Fibroblast of skin of back (primary cell): ENCODE measurements at regions not wholly inside any gene's neighbourhood (a gene's known extent, or its start where the extent isn't known, plus 50 kb on each side); places are given as distances from the start of the nearest gene placed in this dataset.
"Not testable (repeated sequence)": the region's sequence is repeated elsewhere in the genome, so short reads cannot be mapped to it uniquely, and the experiment has no call there.

Source experiments
- DNase-seq: peaks from one replicate; pipeline ENCODE4 v3.0.0-alpha.2; 2013

DNA sequence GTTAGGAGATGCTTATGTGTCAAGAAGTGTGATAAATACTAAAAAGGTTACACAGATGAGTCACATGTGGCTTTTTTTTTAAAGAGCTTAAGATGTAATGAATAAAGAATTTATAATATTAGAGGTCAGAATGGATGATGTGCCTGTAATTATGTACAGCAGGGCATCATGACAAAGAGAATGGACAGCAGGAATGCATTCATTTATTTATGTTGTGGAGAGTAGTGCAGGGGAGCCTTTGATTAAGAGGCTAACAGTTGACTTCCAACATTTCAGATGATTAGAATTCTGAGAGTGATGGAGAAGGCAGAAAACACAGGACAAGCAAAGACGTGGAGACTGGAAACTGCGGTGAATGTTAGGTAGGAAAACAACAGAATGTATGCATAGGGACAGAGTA is 691.4 kb upstream of the POM121L12 start:
- DNase-seq: no peak

DNA sequence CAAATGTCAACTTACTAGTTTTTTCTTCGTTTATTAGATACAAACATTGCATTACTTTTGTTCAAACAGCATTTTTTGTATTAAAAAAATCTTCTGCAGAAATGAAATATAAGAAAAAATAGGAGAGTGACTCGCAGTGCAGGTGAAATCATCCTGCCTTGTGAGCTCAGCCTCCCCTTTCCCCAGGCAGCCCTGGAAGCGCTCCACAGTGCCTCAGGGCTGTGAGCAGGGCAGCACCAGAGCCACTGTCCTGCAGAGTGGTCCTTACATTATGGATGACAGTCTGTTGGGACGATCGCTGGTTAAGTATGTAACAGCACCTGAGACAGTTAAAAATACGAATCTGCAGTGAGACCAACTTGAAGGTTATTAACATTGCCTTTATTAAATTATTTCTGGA is 695.4 kb upstream of the POM121L12 start:
- no peak for DNase-seq

DNA sequence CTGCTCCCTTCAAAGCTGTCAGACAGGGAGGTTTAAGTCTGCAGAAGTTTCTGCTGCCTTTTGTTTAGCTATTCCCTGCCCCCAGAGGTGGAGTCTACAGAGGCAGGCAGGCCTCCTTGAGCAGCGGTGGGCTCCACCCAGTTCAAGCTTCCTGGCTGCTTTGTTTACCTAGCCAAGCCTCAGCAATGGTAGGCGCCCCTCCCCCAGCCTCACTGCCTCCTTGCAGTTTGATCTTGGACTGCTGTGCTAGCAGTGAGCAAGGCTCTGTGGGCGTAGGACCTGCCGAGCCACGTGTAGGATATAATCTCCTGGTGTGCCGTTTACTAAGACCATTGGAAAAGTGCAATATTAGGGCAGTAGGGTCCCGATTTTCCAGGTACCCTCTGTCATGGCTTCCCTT is 707.1 kb upstream of the POM121L12 start:
- not testable (repeated sequence) for DNase-seq

DNA sequence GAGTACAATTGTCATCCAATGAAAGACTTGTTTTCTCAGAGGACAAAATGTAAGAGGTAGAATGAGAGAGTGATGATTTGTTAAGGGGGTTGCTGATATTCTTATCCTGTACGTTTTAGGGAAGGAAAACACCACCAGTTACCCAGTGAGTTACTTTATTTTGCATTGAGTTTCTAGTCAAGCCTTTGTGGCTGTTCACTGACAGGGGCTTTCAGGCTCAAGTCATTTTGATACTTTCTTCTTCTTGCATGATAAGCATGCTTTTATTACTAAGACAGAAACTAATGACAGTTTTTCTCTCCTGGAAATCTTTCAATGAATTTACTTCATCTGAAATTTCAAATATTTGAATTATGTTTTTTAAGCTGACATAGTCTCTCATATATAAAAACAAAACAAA is 710.2 kb upstream of the POM121L12 start:
- no peak for DNase-seq

DNA sequence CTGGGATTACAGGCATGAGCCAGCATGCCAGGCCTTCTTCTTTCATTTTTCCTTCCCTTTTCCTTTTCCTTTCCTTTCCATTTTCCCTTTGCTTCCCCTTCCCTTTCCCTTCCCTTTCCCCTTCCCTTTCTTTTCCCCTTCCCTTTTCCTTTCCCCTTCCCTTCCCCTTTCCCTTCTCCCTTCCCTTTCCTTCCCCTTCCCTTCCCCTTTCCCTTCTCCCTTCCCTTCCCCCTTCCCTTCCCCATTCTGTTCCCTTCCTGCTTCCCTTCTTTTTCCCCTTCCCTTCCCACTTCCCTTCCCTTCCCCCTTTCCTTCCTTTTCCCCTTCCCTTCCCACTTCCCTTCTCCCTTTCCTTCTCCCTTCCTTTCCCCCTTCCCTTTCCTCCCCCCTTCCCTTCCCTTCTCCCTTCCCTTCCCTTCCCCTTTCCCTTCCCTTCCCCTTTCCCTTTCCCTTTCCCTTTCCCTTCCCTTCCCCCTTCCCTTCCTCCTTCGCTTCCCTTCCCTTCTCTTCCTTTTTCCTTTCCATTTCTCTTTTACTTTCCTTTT is 712.2 kb upstream of the POM121L12 start:
- DNase-seq: no peak

DNA sequence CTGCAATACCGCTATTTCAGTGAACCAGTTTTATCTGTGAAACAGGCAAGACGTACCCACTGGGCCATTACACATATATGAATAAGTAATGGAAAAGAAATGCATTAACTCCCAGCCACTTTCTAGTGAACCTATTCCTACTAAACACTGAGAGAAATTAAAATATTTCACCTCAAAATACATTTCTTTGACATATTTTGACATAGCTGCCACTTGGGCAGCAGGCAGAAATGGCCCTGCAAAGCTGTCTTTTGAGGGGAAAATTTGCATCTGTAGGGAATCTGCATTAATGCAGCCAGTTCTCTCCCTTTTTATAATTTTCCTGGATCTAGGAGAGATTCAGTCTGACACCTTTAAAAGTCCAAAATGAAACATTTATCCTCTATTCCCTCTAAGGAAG is 714.8 kb upstream of the POM121L12 start:
- DNase-seq: no peak

DNA sequence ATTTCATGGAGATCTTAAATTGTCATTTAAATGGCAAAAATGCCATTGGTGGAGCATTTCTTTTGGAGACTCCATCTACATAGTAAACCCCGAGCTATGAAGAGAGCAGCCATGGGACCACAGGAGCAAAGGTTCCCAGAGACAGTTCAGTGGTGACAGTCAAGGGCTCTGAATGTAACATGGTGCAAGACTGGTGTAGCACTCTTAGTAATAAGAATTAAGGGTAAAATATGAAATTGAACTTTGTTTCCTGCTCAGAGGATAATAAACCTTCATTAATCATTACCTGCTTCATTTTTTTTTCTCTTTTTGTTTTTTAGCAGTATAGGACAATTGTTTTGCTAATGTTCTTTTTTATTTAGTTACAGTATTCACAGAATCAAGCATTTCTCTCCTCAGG is 717.5 kb upstream of the POM121L12 start:
- no peak for DNase-seq

DNA sequence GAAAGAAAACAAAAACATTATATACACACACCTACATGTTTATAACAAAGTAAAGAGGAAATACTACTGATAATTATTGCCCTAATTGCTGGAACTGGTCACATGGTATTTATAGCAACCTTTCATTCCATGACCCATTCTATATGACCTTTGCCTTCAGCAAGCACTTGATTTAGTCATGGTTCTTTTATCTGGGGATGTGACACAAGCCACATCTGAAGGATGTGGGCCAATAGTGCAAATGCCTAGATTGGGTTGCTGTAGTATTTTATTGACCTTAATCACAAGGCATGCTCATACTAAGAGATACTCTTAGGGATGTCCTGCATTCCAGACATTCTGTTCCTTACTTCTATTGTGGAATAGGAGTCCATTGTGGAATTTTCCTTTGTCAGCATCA is 723.5 kb upstream of the POM121L12 start:
- DNase-seq: no peak

DNA sequence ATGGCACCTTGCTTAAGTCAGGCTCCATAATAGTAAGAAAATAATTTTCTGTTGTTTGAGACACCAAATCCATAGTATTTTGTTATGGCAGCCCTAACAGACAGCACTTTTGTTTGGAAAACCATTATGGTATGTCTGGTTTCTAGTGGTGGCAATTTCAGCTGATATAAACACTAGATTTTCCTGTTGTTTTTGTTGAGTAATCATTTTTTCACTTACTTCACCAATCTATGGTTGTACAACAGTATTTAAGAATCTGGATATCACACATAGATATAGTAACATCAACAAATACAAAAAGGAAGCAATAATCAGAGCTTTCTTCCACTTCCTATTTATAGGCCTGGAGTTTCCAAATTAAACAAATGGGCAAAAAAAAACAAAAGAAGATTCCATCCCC is 725.8 kb upstream of the POM121L12 start:
- DNase-seq: no peak

DNA sequence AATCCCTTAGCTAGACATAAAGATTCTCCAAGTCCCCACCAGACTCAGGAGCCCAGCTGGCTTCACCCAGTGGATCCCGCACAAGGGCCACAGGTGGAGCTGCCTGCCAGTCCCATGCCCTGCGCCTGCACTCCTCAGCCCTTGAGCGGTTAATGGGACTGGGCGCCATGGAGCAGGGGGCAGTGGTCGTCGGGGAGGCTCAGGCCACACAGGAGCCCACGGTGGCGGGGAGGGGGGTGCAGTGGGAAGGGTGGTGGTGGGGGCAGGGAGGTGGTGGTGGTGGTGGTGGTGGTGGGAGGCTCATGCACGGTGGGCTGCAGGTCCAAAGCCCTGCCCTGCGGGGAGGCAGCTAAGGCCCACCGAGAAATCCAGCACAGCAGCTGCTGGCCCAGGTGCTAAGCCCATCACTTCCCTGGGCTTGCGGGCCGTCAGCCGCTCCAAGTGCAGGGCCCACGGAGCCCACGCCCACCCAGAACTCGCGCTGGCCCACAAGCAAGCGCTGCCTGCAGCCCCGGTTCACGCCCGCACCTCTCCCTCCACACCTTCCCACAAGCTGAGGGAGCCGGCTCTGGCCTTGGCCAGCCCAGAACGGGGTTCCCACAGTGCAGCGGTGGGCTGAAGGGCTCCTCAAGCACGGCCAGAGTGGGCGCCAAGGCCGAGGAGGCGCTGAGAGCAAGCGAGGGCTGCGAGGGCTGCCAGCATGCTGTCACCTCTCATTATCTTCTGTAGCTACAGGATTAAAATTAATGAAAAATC is 732.5 kb upstream of the POM121L12 start:
- no peak for DNase-seq

DNA sequence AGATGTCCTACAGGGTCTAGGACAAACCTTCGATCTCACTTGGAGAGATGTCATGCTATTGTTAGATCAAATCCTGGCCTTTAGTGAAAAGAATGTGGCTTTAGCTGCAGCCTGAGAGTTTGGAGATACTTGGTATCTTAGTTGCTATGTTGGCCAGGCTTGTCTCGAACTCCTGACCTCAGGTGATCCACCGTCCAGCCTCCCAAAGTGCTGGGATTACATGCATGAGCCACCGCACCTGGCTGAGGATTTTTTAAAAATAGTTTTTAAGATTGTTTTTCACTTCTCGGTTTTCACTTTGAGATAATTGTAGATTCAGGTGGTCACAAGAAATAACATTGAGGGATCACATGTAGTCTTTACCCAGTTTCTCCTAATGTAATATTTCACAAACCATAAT is 738.3 kb upstream of the POM121L12 start:
- no peak for DNase-seq

DNA sequence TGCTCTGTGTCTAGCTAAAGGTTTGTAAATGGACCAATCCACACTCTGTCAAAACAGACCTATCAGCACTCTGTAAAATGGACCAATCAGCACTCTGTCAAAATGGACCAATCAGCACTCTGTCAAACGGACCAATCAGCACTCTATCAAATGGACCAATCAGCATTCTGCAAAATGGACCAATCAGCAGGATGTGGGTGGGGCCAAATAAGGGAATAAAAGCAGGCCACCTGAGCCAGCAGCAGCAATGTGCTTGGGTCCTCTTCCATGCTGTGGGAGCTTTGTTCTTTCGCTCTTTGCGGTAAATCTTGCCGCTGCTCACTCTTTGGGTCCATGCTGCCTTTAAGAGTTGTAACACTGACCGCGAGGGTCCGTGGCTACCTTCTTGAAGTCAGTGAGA is 740.5 kb upstream of the POM121L12 start:
- no peak for DNase-seq

DNA sequence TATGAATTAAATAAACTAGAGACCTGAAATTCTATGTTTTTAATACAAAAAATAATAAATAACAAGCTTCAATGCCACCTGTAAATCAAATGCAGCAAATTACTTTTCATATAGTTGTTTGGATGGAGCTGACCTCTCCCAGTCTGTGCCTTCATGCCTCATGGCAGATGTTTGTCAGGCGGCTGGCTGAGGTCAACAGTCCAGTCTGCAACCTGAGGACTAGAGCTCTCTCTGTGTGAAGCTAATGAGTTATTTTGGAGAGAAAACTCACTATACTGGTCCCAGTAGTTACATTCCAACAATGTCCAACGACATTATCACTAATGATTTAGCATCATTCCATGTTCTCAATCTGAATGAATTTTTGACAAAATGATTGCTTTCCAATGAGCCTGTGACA is 746.2 kb upstream of the POM121L12 start:
- no peak for DNase-seq

DNA sequence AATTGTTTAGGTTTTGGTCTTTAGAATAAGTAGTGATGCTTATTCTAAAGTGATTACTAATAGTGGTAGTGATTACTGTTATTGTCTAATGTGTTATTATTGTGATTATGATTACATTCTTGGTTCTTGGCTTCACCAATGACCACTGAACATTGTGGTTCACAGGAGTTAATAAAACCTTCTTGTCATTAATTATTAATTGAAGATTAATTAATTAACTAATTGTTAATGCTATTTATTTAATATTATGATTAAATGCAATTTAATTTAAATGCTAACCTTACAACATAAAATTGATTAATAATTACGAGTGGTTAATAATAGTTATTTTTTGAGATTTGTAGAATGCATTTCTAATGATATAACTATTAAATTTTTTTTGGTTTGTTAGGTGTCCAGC is 747.7 kb upstream of the POM121L12 start:
- no peak for DNase-seq

DNA sequence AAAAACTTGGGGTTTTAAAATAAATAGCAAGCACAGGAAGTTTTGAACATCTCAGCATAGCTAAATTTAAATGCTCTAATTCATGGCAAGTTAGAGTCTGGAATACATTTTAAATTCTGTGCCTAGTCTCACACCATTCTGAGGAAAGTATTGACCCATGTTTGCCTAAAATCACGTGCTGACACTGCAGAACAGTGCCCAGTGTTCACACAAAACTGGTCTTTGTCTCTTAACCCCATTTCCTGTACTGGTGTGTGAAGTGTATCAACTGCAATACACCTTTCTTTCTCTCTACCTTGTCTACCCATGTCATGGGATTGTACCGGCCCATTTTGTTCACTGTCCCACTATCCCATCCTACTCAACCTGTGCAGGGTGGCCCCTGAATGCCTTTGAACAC is 749.7 kb upstream of the POM121L12 start:
- DNase-seq: no peak

DNA sequence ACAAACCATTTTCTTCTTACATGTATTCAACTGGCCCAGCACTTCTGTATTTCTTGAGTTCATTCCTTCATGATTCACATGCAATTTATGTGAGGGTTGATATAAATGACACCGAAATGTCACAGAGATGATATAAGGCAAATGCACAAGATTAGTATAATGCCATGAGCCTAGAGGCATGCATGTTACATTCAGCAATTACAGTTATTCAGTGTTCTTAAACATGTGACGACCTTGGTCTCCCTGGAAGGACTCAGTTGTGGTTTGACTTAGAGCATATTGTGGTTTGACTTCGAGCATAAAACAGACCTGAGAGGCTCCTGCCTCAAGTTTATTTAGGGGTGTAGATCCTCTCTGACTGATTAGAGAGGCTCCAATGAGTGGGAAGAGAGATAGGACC is 752.1 kb upstream of the POM121L12 start:
- no peak for DNase-seq

DNA sequence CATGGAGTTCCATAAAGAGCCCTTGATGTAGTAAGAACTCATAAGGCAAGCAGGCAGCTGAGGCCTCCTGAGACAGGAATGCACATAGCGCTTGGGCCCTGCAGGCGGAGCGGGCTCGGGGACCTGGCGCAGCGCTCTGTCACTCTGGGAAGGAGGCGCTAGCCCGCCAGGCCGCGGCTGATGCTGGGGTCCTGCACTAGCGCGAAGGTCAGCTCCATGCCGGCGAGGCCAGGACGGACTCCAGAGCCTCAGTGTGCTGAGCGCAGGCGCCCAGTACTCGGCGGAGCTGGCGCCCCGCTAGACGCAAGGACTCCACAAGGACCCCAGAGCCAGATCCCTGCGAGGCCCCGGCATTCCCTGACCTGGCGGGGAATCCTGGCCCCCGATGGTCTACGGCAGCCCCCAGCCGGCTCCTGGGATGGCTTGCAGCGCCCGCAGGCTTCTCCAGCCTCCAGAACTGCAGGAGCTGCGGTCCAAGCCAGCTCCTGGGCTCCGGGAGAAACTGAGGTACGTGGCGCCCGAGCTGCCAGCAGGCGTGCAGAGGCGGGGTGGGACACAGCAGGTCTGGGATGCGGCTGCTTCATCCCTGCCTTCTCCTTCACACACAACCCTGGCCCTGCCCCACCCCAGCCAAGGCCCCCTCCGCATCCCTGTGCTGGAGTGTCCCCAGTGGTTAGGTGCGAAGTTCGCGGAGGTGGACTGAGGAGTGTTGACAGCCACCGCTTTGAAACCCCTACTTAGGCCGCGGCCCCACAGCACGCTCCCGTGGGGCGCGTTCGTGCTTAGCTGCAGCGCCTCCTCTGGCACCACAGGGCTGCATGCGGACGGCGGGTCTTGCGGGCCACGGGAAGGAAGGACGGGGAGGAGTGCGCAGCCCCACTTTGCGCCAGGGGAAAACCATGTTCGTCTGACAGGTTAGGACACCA is 761.5 kb upstream of the POM121L12 start:
- peak; percentile 9 for DNase-seq

DNA sequence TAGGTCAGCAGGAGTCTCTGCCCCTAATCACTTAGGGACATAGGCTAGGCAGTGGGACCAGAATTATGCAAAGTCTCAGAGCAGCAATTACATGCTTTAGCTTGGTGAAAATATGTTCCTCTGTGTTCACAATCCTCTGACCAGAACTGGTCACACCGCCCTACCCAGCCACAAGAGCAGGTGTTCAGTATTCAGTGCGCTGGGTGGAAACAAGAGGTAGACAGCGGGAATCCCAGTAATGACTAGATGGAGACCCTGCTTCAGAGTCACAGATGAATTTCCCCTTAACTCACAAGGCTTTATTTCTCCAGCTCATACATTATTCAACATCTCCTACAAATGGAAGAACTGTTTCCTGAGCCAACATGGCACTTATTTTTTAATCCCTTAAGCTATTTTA is 763.7 kb upstream of the POM121L12 start:
- no peak for DNase-seq

DNA sequence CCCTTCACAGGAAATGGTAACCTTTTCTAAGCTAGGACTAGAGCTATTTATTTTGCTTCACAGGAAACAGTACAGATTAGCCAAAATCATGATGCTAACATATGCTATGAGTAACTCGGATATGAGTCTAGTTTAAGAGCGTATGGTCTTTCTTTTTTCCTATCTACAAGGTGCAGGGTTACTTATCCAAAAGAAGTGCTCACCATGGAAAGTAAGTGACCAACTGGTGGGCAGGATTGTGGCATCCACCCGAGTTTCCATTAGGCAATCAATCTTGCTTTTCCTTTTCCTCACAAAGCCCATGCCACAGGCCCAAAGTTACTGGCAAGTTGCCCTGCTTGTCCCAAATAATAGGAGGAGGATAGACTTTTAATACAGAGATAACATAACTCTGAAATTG is 765.1 kb upstream of the POM121L12 start:
- no peak for DNase-seq

DNA sequence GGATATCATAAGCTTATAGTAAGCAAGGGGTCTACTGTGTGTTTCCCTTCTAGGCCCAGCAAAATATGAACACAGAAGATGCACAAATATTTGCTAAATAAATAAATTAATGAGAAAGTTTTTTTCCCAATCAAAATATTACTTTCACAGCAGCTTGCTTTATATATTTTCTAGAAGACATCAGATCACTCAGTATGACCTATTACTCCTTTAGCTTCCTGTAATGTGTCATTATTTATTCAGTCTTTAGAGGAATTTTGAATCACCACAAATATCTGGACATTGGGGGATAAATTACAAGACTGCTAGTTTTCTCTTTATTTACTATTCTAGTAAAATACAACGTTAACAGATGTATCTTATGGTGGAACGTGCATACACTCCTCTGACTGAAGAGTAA is 765.8 kb upstream of the POM121L12 start:
- peak; percentile 5 for DNase-seq

DNA sequence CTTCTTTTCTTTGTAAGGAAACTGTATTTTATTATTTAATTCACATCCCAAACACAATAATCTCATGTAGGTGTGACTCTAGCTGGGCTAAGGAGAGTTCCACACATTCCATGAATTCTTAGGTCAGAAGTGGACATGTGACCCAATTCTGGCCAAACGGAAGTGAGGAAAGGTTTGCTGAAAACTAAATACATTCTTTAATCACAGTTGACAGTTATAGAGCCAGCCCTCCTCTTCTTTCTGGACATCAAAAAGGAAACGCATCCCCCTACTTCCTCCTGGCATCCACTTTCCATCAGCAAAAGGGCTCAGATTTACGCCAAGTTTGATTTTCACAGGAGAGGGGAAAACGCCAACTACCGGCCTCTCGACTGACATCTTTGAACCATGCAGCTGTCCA is 774.4 kb upstream of the POM121L12 start:
- no peak for DNase-seq

DNA sequence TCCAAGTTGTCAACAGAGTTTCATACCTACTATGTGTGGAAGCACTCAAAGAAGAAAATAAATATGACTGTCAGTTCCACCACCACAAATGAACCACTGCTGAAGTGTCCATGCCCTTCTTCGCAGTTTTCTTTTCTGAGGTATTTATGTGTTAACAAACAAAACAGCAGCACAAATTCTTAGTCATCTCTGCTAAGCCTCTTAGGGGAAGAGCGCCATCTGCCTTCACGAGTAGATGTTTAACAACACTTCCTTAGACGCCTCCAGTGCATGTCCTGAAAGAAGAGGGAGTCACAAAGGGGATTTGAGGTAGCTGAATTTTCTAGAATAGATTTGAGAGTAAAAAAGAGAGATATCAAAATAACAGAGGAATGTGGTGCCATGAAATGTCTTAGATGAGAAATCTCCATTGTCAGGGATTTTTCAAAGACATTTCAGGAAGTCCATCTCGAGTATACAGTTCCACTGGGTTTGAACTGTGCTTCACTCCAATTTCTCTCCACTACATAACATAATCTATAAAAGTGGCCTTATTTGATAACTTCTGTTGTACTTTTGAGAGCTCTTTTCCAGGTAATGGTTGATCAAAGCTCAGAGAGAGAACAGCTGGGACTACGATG is 775.3 kb upstream of the POM121L12 start:
- DNase-seq: no peak

DNA sequence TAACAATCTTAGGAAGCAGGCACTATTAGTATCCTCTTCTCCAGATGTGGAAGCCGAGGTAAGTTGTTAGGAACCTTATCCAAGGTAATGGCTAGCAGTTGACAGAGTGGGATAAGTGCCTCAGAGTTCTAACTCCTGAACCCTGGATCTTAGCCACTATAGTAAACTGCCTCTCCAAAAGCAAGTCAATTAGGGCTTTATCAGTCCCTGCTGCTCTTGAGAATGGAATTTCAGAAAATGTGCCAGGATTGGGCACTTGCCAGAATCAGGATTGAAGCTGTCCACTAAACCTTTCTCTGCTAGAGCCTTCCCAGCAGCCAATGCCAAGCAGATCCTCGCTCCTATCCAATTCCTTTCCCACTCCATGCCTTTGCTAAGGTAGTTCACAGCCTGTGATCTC is 777.5 kb upstream of the POM121L12 start:
- DNase-seq: no peak
